ENCODE measurements at regions not wholly inside any gene's neighbourhood (a gene's known extent, or its start where the extent isn't known, plus 50 kb on each side); places are given as distances from the start of the nearest gene placed in this dataset.

DNA sequence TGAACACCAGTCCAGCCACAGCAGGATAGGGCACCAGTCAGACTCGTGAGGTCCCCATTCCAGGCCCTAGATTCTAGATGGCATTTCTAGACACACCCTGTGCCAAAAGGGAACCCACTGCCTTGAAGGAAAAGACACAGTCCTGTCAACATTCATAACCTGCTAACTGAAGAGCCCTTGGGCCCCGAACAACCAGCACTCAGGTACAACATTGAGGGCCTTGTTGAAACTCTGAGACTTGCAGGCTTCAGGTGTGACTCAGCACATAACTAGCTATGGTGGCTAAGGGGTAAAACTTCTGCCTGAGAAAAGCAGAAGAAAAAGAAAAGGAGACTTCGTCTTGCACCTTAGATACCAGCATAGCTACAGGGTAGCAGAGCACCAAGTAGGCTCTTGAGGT lies 252.9 kb upstream of the GRID2 start:
- no peak for TF ChIP-seq EZH2 (IDR thresholded peaks at IDR 0.05; ENCODE audit: low read depth)
- TF ChIP-seq, protein P1, sequence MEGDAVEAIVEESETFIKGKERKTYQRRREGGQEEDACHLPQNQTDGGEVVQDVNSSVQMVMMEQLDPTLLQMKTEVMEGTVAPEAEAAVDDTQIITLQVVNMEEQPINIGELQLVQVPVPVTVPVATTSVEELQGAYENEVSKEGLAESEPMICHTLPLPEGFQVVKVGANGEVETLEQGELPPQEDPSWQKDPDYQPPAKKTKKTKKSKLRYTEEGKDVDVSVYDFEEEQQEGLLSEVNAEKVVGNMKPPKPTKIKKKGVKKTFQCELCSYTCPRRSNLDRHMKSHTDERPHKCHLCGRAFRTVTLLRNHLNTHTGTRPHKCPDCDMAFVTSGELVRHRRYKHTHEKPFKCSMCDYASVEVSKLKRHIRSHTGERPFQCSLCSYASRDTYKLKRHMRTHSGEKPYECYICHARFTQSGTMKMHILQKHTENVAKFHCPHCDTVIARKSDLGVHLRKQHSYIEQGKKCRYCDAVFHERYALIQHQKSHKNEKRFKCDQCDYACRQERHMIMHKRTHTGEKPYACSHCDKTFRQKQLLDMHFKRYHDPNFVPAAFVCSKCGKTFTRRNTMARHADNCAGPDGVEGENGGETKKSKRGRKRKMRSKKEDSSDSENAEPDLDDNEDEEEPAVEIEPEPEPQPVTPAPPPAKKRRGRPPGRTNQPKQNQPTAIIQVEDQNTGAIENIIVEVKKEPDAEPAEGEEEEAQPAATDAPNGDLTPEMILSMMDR (conservative IDR thresholded peaks at IDR 0.05): no peak

Data from PC-9 (cell line).